Activated naive CD4-positive, alpha-beta T cell treated with anti-CD3 and anti-CD28 coated beads for 36 hours (primary cell): ENCODE measurements at regions not wholly inside any gene's neighbourhood (a gene's known extent, or its start where the extent isn't known, plus 50 kb on each side); places are given as distances from the start of the nearest gene placed in this dataset.

ENCODE experiments used
- CTCF ChIA-PET: fragments of 350-600 bp; sonication (Branson Sonifier 250); formaldehyde crosslinking; loops from one replicate; lab custom pipeline; 2021; ENCODE audit warnings: antibody characterized with exemption; lab: Charles Lee
- DNase-seq: peaks from one replicate; pipeline ENCODE4 v3.0.0-alpha.2; 2020
- H3K27ac Mint-ChIP-seq: one replicate; pipeline ENCODE4 v1.8.0; 2021; ENCODE audit warnings: mild to moderate bottlenecking, mixed read lengths
- H3K27me3 Mint-ChIP-seq: one replicate; pipeline ENCODE4 v1.8.0; 2021; ENCODE audit warnings: low read depth, mixed read lengths
- H3K36me3 Mint-ChIP-seq: one replicate; pipeline ENCODE4 v1.8.0; 2021; ENCODE audit warnings: low read depth, mixed read lengths
- H3K4me1 Mint-ChIP-seq: one replicate; pipeline ENCODE4 v1.8.0; 2021; ENCODE audit warnings: low read depth, mixed read lengths
- H3K4me3 Mint-ChIP-seq: one replicate; pipeline ENCODE4 v1.8.0; 2021; ENCODE audit warnings: mild to moderate bottlenecking, moderate library complexity, mixed read lengths
- H3K9me3 Mint-ChIP-seq: one replicate; pipeline ENCODE4 v1.8.0; 2021; ENCODE audit warnings: mixed read lengths
- intact Hi-C: fragments of 100-400 bp; cut with micrococcal nuclease; formaldehyde crosslinking; loops from one replicate; pipeline ENCODE4 v1.15.1; 2023

DNA sequence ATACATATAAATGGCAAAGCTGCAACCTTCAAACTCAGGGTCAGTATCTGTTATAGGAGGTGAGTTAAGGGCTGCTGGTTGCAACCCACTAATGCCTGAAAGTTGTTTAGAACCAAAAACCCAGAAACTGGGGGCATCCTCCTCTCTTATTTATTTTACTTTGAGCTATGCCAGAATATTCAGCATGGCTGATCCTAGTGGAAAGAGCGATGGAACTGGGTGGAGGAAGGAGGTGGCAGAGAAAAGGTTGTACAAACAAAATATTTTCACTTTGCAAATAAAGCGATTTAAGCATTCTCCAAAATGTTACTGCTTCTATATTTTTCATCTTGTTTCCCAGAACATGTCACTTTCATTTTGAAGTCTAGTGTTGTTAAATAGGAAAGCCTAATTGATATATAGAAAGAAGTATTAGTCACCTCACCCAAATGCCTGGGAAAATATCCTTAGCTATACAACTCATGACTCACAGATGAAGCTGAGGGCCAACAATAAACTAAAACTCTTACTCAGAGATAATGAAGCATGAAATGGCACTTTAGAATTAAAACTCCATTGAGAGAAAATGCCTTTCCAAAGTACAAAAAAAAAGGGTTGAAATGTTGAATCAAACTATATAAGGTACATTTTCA is 251.4 kb upstream of the UBE2E3 start:
- Mint-ChIP-seq H3K27me3 (peaks cover 5% of the 10 kb centered on the region), H3K36me3 (no peaks in the 10 kb centered on the region), H3K27ac (no peak overlapping the region), H3K4me1 (no peaks in the 10 kb centered on the region), H3K4me3 (no peak overlapping the region), H3K9me3 (no peaks in the 10 kb centered on the region)
- no peak for DNase-seq
- CTCF ChIA-PET: no interaction called here
- intact Hi-C loops: no loop called here

DNA sequence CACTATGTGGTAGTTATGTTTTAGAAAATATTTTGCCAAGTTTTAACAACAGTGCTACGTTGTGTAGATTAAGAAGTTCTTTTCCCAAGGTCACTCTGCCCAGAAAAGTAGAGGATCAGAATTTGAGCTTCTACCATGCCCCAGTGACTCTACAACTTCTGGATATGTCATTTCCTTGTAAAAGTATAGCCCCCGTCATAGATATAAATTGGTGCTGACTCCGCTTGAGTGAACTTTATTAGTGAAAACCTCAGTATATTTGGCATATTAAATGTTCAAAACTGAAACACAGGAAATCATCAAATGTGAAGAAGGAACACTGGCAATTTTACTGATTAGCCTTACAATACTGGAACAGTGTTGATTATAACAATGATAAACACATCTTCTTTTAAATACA is 256.7 kb upstream of the UBE2E3 start:
- intact Hi-C loops: no loop called here
- Mint-ChIP-seq H3K4me1 (no peaks in the 10 kb centered on the region), H3K4me3 (no peak overlapping the region), H3K9me3 (no peaks in the 10 kb centered on the region), H3K27ac (no peak overlapping the region), H3K36me3 (no peaks in the 10 kb centered on the region), H3K27me3 (peaks cover 8% of the 10 kb centered on the region)
- no peak for DNase-seq
- CTCF ChIA-PET: no interaction called here

DNA sequence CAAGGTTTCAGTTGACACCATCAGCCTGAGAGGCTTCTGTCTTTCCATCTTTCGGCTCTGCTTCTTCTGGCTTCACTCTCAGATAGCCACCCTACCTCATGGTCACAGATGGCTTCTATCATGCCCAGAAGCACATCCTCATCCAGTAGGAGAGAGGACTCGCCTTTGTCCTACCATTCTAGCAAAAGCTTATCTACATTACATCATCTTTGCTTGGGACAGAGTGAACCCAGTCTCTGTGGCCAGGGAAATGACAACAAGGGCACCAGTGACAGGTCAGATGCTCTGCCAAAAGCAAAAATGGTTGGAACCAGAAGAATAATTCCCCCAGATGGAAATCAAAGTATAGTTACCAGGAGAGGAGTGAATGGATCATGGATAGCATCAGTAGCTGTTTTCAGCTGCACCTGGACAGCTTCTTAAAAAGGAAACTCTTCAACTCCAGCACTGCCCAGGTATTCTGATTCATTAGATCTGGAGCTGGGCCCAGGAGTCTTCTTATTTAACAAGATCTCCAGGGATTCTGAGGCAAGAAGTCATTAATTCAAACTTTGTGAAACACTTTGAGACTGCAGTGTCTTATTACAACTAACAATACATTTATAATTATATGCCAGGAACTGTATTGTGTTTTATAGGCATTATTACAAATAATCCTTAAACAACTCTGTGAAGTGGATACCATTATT is 257.7 kb upstream of the UBE2E3 start:
- H3K9me3 Mint-ChIP-seq: no peaks in the 10 kb centered on the region
- CTCF ChIA-PET: interaction anchor here (0.6 kb wide), 1 partner anchor 409 kb away, joined by 5 read pairs; no protein-coding TSS in a partner anchor

DNA sequence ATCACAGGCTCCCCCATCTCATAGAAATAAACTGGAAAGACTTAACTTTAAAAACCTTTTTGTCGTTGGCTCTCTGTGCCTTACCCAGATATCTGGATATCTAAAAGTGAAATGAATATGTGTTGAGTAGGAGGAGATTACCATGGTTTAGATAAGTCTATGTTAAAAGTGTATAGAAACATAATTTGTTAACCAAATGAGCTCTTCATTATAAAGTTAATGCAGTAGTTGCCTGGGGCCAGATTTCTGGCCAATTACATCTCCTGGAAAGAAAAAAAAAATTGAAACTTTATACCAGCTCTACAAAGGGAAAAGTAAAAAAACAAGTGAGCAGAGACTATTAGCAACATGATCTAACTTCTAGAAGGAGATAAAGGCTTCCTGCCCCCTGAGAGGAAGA is 259.6 kb upstream of the UBE2E3 start:
- DNase-seq: no peak
- H3K9me3 Mint-ChIP-seq: no peaks in the 10 kb centered on the region
- H3K36me3 Mint-ChIP-seq: no peaks in the 10 kb centered on the region
- no peak overlapping the region for H3K4me3 Mint-ChIP-seq
- intact Hi-C loops: no loop called here
- H3K4me1 Mint-ChIP-seq: no peaks in the 10 kb centered on the region
- peaks cover 3% of the 10 kb centered on the region for H3K27me3 Mint-ChIP-seq
- CTCF ChIA-PET: no interaction called here
- H3K27ac Mint-ChIP-seq: no peak overlapping the region

More for the DNA sequence above, 257.7 kb upstream of the UBE2E3 start:
- Mint-ChIP-seq H3K27me3 (peaks cover 5% of the 10 kb centered on the region), H3K4me3 (no peak overlapping the region), H3K27ac (no peak overlapping the region), H3K4me1 (no peaks in the 10 kb centered on the region), H3K36me3 (no peaks in the 10 kb centered on the region)
- intact Hi-C loops: no loop called here
- DNase-seq: no peak

DNA sequence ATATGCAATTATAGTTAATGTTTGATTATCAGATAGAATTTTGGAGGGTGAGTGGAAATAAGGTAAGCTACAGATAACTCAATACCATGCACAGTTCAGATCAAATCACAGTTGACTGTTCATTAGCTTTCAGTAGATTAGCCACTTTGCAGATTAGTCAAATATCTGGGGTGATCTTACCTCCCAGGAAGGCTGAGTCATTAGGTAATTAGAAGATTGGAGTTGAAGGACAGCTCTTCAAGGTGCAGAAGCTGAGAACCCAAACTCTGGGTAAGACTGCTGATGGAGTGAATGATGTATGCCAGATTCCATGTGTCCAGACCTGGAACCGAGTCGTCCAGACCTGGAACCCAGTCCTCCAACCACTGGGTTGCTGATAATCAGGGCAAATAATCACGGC is 262.8 kb upstream of the UBE2E3 start:
- Mint-ChIP-seq H3K4me3 (no peak overlapping the region), H3K9me3 (no peaks in the 10 kb centered on the region), H3K27me3 (peaks cover 9% of the 10 kb centered on the region), H3K27ac (no peak overlapping the region), H3K4me1 (no peaks in the 10 kb centered on the region), H3K36me3 (no peaks in the 10 kb centered on the region)
- CTCF ChIA-PET: no interaction called here
- no peak for DNase-seq
- intact Hi-C loops: no loop called here

DNA sequence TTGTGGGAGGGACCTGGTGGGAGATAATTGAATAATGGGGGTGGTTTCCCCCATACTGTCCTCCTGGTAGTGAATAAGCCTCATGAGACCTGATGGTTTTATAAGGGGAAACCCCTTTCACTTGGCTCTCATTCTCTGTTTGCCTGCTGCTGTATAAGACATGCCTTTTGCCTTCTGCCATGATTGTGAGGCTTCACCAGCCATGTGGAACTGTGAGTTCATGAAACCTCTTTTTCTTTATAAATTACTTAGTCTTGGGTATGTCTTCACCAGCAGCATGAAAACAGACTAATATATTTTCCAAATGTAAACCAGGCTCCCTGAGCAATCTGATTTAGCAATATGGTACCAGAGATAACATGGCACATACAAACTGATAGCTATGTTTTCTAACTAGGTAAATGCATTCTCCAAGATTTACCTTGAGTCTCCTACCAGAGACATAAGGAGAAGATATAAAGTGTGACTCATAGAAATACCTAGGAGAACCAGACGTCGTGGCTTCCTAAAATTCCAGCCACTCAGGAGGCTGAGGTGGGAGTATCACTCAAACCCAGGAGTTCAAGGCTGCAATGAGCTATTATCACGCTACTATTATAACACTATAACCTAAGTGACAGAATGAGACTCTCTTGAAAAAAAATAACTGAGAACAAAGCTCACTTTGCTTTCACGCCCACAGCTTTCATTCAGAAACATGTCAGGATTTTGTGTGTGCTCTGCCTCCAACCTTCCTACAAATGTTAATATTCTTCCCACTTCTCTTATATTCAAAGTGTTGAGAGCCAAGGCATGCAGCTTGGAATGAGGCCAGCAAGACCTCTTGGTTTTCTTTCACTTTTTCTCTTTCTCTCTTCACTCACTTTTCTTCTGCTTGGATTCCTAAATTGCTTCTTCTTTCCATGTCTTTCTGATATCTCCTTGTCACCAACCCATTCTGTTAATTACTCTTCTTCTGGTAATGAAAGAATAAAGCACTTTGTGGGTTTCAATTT is 263.9 kb upstream of the UBE2E3 start:
- H3K4me3 Mint-ChIP-seq: no peak overlapping the region
- intact Hi-C loops: no loop called here
- no peaks in the 10 kb centered on the region for H3K36me3 Mint-ChIP-seq
- no peaks in the 10 kb centered on the region for H3K4me1 Mint-ChIP-seq
- H3K27me3 Mint-ChIP-seq: peaks cover 9% of the 10 kb centered on the region
- no peaks in the 10 kb centered on the region for H3K9me3 Mint-ChIP-seq
- no peak overlapping the region for H3K27ac Mint-ChIP-seq
- CTCF ChIA-PET: no interaction called here
- DNase-seq: no peak

DNA sequence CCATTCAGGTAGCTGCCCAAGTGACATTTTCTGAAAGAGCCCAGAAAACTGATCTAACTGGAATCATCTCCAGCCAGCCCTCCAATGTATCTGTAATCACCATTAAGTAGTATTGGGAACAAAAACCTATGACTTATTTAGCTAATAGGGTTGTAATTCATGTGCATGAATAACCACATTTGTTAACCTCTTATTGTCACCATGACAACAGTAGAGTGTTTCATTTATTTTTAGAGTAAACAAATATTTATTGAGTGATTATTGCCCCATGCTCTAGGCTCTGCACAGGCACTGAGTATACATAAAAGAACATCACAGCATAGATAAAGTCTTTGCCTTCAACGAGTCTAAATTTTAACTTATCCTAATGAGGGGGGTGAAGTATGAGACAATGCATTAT is 265.4 kb upstream of the UBE2E3 start:
- H3K27ac Mint-ChIP-seq: no peak overlapping the region
- no peak overlapping the region for H3K4me3 Mint-ChIP-seq
- no peaks in the 10 kb centered on the region for H3K4me1 Mint-ChIP-seq
- CTCF ChIA-PET: no interaction called here
- DNase-seq: no peak
- H3K27me3 Mint-ChIP-seq: peaks cover 6% of the 10 kb centered on the region
- no peaks in the 10 kb centered on the region for H3K9me3 Mint-ChIP-seq
- intact Hi-C loops: no loop called here
- H3K36me3 Mint-ChIP-seq: no peaks in the 10 kb centered on the region

DNA sequence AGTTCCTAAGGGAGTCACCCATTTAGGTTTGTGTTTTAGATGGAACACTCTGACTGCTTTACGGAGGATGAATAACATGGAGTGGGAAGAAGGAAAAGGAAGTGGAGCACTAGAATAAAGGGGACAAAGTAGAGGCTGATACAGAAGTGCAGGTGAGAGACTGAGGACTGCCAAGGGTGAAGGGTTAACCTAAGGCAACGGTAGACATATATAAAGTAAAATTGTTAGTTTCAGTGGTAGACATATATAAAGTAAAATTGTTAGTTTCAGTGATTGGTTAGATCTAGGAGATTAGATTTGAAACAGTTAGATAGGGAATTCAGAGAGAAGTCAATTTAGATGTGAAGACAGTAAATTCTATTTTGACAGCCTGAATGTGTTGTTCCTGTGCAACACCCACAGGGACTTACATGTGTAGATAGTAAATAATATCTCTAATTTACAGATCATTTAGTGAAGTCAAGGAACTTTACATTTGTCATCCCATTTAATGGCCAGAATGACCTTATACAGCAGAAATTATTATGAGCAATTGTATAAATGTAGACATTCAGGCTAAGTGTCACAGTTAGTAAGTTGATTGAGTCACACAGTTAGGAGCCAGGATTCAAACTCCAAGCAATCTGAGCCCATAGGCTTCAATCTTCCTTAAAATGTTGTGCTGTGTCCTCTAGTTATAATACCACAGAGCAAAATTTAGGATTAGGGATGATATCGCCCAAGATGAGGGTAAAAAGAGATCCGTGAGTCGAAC is 270.8 kb upstream of the UBE2E3 start:
- no peaks in the 10 kb centered on the region for H3K9me3 Mint-ChIP-seq
- no peaks in the 10 kb centered on the region for H3K36me3 Mint-ChIP-seq
- H3K4me1 Mint-ChIP-seq: no peaks in the 10 kb centered on the region
- no peaks in the 10 kb centered on the region for H3K27me3 Mint-ChIP-seq
- H3K4me3 Mint-ChIP-seq: no peak overlapping the region
- CTCF ChIA-PET: interaction anchor here (0.5 kb wide), 1 partner anchor 297 kb away, joined by 4 read pairs; no protein-coding TSS in a partner anchor
- intact Hi-C loops: no loop called here
- no peak for DNase-seq
- no peak overlapping the region for H3K27ac Mint-ChIP-seq

DNA sequence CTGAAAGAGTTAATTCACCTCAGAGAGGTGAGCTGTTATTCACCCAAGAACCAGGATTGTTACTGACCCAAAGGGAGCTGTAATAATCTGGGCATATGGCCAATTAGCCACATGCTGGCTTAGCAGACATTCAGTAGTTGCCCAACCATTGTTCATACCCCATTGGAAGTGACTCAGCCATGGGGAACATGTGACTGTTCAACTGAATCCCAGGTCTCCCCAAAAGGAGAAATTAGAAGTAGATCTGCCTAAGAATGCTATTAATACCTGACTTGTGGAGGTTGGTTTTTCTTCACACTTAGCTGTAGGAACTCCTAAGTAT is 272.6 kb upstream of the UBE2E3 start:
- no peaks in the 10 kb centered on the region for H3K27me3 Mint-ChIP-seq
- DNase-seq: no peak
- H3K36me3 Mint-ChIP-seq: no peaks in the 10 kb centered on the region
- no peaks in the 10 kb centered on the region for H3K9me3 Mint-ChIP-seq
- intact Hi-C loops: no loop called here
- H3K4me1 Mint-ChIP-seq: no peaks in the 10 kb centered on the region
- CTCF ChIA-PET: no interaction called here
- no peak overlapping the region for H3K27ac Mint-ChIP-seq
- H3K4me3 Mint-ChIP-seq: no peak overlapping the region

DNA sequence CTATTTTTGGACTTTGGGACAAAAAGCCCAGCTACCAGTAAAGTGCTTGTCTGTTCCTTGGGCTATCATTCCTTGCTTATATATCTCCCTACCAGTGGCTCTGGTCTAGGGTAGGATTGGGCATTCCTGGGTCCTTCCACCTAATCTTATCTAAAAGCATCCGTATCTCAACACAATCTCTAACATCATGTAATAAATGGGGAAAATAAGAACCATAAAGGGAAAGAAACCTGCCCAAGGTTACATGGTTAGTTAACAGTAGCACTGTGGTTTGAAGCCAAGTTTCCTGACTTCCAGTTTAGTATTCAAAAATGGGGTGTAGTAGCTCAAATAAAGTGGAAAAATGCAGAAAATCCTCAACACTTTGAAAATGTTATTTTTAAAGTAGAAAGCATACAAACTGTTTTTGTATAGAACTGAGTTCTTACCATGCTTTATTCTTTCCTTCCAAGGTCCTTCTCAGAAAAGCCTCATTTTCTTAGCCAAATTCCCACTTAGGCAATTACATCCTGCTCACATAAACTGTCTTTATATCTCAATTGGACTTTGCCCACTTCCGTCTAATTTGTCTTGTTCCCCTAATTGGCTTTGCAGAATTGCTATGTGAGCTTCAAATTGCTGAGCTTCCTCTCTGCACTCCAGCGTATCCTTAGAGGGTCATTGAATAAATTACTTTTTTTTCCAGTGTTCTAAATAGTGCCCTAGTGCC is 273.1 kb upstream of the UBE2E3 start:
- no peak for DNase-seq
- Mint-ChIP-seq H3K36me3 (no peaks in the 10 kb centered on the region), H3K27me3 (no peaks in the 10 kb centered on the region), H3K9me3 (no peaks in the 10 kb centered on the region), H3K4me1 (no peaks in the 10 kb centered on the region), H3K27ac (no peak overlapping the region), H3K4me3 (no peak overlapping the region)
- intact Hi-C loops: no loop called here
- CTCF ChIA-PET: no interaction called here

DNA sequence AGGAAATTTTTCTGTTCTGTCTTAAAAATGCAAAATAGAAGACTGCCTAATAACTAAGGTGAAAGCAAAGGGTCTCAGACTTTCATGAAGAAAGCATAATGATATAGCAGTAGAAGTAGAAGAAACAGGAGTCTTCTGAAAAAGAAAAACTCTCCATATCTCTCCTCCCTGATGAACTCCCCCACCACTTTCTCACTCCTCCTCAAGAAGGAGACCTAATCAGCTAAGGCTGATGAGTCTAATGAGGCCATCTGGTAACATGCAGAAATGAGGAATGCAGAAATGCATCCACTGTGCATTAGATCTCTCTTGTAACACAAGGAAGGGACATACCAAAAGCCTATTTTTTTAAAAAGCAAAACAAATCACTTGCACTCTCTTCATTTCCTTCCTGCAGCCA is 273.7 kb upstream of the UBE2E3 start:
- no peak overlapping the region for H3K4me3 Mint-ChIP-seq
- CTCF ChIA-PET: no interaction called here

DNA sequence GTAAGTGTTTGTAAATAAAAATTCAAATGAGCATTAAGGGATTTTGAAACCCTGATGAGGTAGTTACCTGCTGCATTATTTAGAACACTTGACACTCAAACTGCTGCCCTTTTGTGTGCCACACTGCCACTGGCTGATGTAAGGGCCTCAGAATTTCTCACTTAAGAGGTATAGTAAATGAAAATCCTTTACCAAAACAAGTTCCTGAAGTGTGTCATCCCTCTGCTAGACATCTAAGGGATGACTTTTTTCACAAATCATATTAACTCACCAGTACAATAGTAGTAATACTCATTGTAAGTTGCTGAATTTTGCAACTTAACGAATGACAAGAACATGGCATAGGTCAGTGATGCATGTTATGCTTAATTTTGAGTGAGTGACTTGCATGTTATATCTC is 274.9 kb upstream of the UBE2E3 start:
- Mint-ChIP-seq H3K4me1 (no peaks in the 10 kb centered on the region), H3K4me3 (no peak overlapping the region), H3K27ac (no peak overlapping the region), H3K27me3 (no peaks in the 10 kb centered on the region), H3K9me3 (no peaks in the 10 kb centered on the region), H3K36me3 (no peaks in the 10 kb centered on the region)
- no peak for DNase-seq
- intact Hi-C loops: no loop called here
- CTCF ChIA-PET: no interaction called here

More for the DNA sequence above, 273.7 kb upstream of the UBE2E3 start:
- H3K27me3 Mint-ChIP-seq: no peaks in the 10 kb centered on the region
- intact Hi-C loops: no loop called here
- no peaks in the 10 kb centered on the region for H3K4me1 Mint-ChIP-seq
- DNase-seq: no peak
- H3K9me3 Mint-ChIP-seq: no peaks in the 10 kb centered on the region
- no peak overlapping the region for H3K27ac Mint-ChIP-seq
- no peaks in the 10 kb centered on the region for H3K36me3 Mint-ChIP-seq
